ENCODE measurements at regions not wholly inside any gene's neighbourhood (a gene's known extent, or its start where the extent isn't known, plus 50 kb on each side); places are given as distances from the start of the nearest gene placed in this dataset.

DNA sequence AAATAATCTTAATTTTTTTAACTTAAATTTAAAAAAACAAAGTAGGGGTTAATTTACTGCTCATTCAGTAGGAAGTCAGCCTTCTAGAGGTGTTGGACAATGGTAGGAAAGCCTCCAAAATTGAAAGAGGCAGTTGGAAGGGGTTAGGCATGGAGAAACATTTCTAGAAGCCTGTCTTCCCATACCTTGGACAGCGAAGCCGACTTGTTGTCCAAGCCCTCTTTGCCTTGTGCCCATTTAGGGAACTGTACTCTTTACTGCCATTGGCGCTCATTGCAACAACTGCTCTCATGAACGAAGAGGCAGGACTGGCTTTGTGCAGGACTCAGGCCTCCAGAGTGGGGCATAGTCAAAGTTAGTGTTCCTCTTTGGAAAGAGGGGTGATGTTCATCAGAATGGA is 333.3 kb downstream of the HRH4 start:
- H3K27me3 Mint-ChIP-seq (ENCODE audit: insufficient read depth) = peaks cover 4% of the 10 kb centered on the region; the same call in 1 of the 2 replicates
- peaks cover 11% of the 10 kb centered on the region for H3K9me3 Mint-ChIP-seq
- no peaks in the 10 kb centered on the region for H3K36me3 Mint-ChIP-seq (ENCODE audit: low read depth)
- H3K27ac Mint-ChIP-seq = no peak overlapping the region
- TF ChIP-seq, protein P1, sequence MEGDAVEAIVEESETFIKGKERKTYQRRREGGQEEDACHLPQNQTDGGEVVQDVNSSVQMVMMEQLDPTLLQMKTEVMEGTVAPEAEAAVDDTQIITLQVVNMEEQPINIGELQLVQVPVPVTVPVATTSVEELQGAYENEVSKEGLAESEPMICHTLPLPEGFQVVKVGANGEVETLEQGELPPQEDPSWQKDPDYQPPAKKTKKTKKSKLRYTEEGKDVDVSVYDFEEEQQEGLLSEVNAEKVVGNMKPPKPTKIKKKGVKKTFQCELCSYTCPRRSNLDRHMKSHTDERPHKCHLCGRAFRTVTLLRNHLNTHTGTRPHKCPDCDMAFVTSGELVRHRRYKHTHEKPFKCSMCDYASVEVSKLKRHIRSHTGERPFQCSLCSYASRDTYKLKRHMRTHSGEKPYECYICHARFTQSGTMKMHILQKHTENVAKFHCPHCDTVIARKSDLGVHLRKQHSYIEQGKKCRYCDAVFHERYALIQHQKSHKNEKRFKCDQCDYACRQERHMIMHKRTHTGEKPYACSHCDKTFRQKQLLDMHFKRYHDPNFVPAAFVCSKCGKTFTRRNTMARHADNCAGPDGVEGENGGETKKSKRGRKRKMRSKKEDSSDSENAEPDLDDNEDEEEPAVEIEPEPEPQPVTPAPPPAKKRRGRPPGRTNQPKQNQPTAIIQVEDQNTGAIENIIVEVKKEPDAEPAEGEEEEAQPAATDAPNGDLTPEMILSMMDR (IDR thresholded peaks at IDR 0.05) = no peak
- no peak overlapping the region for H3K4me3 Mint-ChIP-seq
- no peak for DNase-seq
- H3K4me1 Mint-ChIP-seq (ENCODE audit: low read depth) = no peaks in the 10 kb centered on the region

DNA sequence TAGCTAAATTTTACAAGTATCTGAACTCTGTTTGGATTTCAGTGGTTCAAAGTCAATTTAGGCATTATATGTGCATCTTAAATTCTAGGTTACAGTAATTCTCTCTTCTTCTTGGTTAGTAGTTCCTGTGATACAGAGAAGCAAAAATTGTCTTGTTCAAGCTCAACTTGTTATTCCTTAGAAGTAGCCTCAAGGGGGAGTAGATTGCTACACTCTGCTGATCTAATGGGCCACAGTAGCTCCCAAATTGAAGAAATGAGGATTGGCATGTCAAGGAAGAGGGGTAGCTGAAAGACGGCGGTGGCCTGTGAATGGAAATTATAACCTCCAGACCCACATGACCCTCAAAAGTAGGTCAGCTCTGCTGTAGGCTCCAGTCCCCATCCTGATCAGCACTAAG is 334.7 kb downstream of the HRH4 start:
- Mint-ChIP-seq H3K4me3 (no peak overlapping the region), H3K9me3 (peaks cover 12% of the 10 kb centered on the region; the same call in 1 of the 2 replicates), H3K27me3 (ENCODE audit: insufficient read depth) (peaks cover 4% of the 10 kb centered on the region; the same call in 1 of the 2 replicates), H3K36me3 (ENCODE audit: low read depth) (no peaks in the 10 kb centered on the region), H3K27ac (no peak overlapping the region), H3K4me1 (ENCODE audit: low read depth) (no peaks in the 10 kb centered on the region)
- TF ChIP-seq, protein P1 (IDR thresholded peaks at IDR 0.05) = no peak
- no peak for DNase-seq

DNA sequence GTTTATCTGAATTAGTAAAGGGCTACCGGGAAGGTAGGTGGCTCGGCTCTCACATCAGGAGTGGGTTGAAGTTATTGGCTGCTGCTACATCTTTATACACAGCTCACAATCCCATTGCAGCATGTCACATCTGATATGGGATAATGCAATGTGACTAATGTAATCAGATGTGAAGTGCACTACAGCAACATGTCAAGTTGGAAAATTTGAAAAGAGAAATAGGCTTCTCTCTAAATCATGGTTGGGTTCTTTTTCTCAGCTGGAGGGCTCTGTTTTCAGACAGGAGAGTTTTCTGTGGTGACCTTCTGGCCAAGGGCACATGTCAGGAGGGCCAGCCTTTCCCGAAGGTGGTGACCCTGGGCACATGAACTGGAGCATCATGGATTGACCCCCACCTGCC is 337.5 kb downstream of the HRH4 start:
- TF ChIP-seq, protein P1 (IDR thresholded peaks at IDR 0.05) = no peak
- Mint-ChIP-seq H3K4me3 (no peak overlapping the region), H3K27me3 (ENCODE audit: insufficient read depth) (peaks cover 3% of the 10 kb centered on the region; the same call in 1 of the 2 replicates), H3K36me3 (ENCODE audit: low read depth) (no peaks in the 10 kb centered on the region), H3K4me1 (ENCODE audit: low read depth) (no peaks in the 10 kb centered on the region), H3K9me3 (peaks cover 13% of the 10 kb centered on the region; the same call in 1 of the 2 replicates), H3K27ac (no peak overlapping the region)
- DNase-seq = no peak

DNA sequence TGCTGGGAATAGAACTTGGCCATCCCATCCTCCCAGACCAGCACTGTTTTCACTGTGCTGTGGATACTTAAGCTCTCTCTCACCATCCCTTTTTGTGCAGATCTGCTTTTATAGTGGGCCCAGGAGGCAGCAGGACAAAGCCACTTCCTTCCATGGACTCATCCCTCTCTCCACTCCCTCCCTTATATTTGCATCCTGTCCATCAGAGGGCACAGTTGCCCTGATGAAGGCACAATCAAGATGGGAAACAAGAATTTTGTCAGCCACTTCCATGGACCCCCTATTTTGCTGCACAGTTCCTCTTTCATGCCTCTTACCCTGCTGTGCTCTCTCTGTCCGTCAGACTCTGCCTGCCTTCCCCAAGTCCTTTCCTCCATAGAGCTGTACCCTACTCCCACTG is 338.7 kb downstream of the HRH4 start:
- Mint-ChIP-seq H3K27me3 (ENCODE audit: insufficient read depth) (peaks cover 3% of the 10 kb centered on the region; the same call in 1 of the 2 replicates), H3K36me3 (ENCODE audit: low read depth) (no peaks in the 10 kb centered on the region), H3K4me3 (no peak overlapping the region), H3K27ac (no peak overlapping the region), H3K9me3 (peaks cover 13% of the 10 kb centered on the region; the same call in 1 of the 2 replicates), H3K4me1 (ENCODE audit: low read depth) (no peaks in the 10 kb centered on the region)
- TF ChIP-seq, protein P1 (IDR thresholded peaks at IDR 0.05) = no peak
- DNase-seq = no peak

DNA sequence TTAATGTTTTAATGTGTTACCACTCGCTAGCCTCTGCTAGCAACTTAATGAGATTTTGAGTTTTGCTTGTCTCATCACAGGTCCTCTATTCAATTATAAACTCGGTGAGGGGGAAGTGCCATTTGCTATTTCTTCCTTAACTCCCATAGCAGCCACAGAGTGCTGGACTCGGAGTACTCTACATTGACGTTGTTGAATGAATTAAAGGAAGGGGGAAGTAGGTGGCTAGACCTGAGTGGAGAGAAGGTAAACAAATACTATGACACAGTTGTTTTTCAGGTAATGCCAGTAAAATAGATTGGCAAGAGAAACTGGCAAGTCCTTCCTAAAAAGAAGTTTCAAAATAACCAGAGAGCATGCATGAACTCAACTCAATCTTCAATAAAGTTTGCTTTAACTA is 339.3 kb downstream of the HRH4 start:
- no peaks in the 10 kb centered on the region for H3K36me3 Mint-ChIP-seq (ENCODE audit: low read depth)
- H3K4me1 Mint-ChIP-seq (ENCODE audit: low read depth) = no peaks in the 10 kb centered on the region
- TF ChIP-seq, protein P1 (IDR thresholded peaks at IDR 0.05) = no peak
- peaks cover 13% of the 10 kb centered on the region; the same call in 1 of the 2 replicates for H3K9me3 Mint-ChIP-seq
- H3K4me3 Mint-ChIP-seq = no peak overlapping the region
- no peak overlapping the region for H3K27ac Mint-ChIP-seq
- no peak for DNase-seq
- peaks cover 3% of the 10 kb centered on the region; the same call in 1 of the 2 replicates for H3K27me3 Mint-ChIP-seq (ENCODE audit: insufficient read depth)

DNA sequence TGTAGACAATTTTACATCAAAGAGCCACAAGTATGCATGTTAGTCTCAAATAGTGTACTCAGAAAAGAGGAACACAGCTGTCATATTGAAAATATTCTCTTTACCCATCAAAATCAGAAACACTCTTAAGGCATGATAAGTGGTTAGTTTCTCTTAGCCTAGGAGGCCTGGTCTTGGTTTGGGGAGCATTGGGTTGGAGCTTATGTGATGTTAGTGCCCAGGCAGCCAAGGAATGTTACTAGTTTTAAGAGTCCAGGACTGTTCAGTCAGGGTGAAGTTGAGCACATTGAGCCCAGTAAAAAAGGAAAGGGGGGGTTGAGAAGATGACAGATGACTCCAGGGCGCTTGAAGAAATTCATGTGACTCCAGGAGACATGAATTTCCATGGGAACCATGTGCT is 340.6 kb downstream of the HRH4 start:
- no peak for DNase-seq

More for the DNA sequence above, 340.6 kb downstream of the HRH4 start:
- no peaks in the 10 kb centered on the region for H3K36me3 Mint-ChIP-seq (ENCODE audit: low read depth)
- H3K9me3 Mint-ChIP-seq = peaks cover 17% of the 10 kb centered on the region
- TF ChIP-seq, protein P1 (IDR thresholded peaks at IDR 0.05) = no peak
- peaks cover 3% of the 10 kb centered on the region; the same call in 1 of the 2 replicates for H3K27me3 Mint-ChIP-seq (ENCODE audit: insufficient read depth)
- H3K4me3 Mint-ChIP-seq = no peak overlapping the region
- no peaks in the 10 kb centered on the region for H3K4me1 Mint-ChIP-seq (ENCODE audit: low read depth)
- no peak overlapping the region; the same call in 1 of the 2 replicates for H3K27ac Mint-ChIP-seq

Data from HFFc6 (cell line).